ENCODE measurements at regions not wholly inside any gene's neighbourhood (a gene's known extent, or its start where the extent isn't known, plus 50 kb on each side); places are given as distances from the start of the nearest gene placed in this dataset.
"Not testable (repeated sequence)": the region's sequence is repeated elsewhere in the genome, so short reads cannot be mapped to it uniquely, and the experiment has no call there.

DNA sequence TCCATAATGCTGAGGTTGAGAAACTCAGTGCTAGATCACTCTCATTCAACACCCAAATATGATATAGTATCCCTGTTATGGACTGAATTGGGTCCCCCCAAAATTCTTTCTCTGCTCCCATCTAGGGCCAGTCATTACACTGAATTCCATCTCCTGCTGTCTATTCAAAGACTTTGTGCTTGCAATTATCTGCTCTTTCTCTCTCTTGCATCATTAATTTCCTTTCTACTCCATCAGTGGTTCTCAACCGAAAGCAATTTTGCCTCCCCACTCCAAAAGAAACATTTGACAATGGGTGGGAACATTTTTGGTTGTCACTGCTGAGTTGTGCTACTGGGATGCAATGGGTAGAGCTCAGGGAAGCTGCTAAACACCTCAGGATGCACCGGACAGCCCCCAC is 271.5 kb upstream of the CDYL start:
- DNase-seq: no peak

- no peak for DNase-seq
These were observed 272.5 kb upstream of the CDYL start for GRCh38 chr6:4503700-4504099.

- no peak for DNase-seq
These were observed 279.9 kb upstream of the CDYL start for GRCh38 chr6:4496284-4496683.

GRCh38 chr6:4491501-4492260 is 284.5 kb upstream of the CDYL start:
- DNase-seq: no peak

GRCh38 chr6:4489538-4489937 is 286.7 kb upstream of the CDYL start:
- DNase-seq: no peak

GRCh38 chr6:4488389-4488788 is 287.8 kb upstream of the CDYL start:
- DNase-seq: no peak

DNA sequence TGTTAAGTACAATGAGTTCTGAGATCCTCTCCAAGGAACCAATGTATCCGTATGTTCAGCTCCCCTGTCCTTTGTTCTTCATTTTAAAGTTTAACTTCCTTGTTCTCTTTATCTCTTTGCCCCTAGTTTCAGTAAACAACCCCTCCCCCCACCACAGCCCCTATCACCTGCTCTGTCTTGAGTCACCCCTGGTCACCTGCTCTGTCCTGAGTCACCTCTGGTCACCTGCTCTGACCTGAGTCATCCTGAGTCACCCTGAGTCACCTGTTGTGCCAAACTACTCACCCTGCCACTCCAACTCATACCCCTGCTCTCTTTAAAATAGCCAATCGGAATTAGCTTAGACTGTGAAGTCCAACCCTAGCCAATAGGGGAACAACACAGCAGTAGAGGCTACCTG is 288.7 kb upstream of the CDYL start:
- no peak for DNase-seq

GRCh38 chr6:4486568-4487315 is 289.5 kb upstream of the CDYL start:
- no peak for DNase-seq

DNA sequence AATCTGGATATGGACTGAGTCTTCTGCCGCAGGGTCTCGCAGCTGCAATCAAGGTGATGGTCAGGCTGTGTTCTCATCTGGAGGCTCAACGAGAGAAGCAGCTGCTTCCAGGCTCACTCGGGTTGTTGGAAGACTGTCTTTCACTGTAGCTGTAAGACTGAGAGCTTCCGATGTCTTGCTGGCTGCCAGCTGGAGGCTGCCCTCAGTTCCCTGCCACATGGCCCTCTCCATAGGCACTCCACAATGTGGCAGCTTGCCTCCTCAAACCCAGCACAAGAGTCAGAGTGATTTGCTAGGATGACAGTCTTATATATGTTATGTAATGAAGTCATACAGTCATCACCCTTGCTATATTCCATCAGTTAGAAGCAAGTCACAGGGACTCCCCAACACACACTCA is 290.5 kb upstream of the CDYL start:
- DNase-seq: no peak

- DNase-seq: no peak
These were observed 293.7 kb upstream of the CDYL start for GRCh38 chr6:4482461-4482860.

GRCh38 chr6:4480788-4481735 is 295.1 kb upstream of the CDYL start:
- no peak for DNase-seq

DNA sequence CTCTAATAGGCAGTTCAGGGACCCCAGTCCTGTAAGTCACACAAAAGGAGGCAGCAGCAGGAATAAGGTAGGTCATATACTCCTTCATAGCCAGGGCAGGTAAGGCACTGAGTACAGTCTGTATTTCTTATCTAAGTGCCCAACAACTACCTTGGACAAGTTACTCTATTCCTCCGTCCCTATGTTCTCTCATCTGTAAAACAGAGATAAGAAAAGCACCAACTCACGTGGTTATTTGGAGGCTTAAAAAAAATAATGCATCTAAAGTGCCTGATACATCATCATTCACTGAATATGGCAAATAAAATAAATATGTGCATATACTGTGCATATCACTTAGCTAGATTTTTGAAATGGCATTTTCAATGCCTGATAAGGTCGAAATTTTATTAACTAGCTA is 298.1 kb upstream of the CDYL start:
- no peak for DNase-seq

GRCh38 chr6:4474810-4475209 is 301.4 kb upstream of the CDYL start:
- no peak for DNase-seq

GRCh38 chr6:4472969-4473642 is 303.1 kb upstream of the CDYL start:
- DNase-seq: no peak

GRCh38 chr6:4472222-4472621 is 304.0 kb upstream of the CDYL start:
- no peak for DNase-seq

GRCh38 chr6:4471515-4471914 is 304.7 kb upstream of the CDYL start:
- not testable (repeated sequence) for DNase-seq

DNA sequence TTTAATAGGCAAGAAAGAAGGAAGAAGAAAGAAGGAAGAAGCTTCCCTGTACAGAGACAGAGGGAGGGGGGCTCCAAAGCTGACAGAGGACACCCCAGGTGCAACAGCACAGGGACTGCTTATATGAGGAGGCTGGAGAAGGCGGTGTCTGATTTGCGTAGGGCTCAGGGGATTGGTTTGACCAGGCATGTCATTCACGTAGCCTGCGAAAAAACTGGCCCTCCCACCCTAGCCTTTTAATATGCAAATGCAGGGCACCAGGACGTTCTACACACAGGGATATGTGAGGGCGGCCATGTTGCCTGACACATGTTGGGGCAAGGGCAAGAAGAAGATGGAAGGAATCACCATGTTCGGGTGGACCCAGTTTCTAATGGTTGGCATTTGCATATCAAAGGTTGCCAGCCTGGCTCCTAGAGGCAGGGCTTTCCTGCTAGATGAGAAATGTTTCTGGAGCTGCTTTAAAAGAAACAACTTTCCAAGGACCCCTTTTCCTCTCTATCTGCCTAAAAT is 305.4 kb upstream of the CDYL start:
- DNase-seq: no peak

GRCh38 chr6:4466769-4467480 is 309.3 kb upstream of the CDYL start:
- no peak for DNase-seq

- DNase-seq: peak in 1 of 3 donors; percentile 16
These were observed 309.9 kb upstream of the CDYL start for GRCh38 chr6:4466261-4466660.

GRCh38 chr6:4464638-4465037 is 311.6 kb upstream of the CDYL start:
- no peak for DNase-seq

DNA sequence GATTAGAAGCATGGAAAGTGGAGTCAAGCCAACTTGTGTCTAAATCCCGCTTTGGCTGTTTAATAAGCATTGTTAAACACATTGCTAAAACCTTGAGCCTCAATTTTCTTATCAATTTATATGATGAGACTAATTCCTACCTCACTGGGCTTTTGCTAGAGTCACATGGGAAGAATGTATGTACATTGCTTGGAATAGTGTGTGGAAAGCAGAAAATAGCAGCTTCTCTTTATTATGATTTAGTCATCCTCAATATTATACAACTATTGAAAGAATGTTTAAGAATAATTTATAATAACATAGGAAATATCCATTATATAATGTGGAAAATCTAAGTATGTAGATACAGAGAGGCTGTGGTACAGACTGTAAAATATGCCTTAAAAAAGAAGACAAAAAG is 313.0 kb upstream of the CDYL start:
- DNase-seq: no peak
